ENCODE measurements at regions not wholly inside any gene's neighbourhood (a gene's known extent, or its start where the extent isn't known, plus 50 kb on each side); places are given as distances from the start of the nearest gene placed in this dataset.

DNA sequence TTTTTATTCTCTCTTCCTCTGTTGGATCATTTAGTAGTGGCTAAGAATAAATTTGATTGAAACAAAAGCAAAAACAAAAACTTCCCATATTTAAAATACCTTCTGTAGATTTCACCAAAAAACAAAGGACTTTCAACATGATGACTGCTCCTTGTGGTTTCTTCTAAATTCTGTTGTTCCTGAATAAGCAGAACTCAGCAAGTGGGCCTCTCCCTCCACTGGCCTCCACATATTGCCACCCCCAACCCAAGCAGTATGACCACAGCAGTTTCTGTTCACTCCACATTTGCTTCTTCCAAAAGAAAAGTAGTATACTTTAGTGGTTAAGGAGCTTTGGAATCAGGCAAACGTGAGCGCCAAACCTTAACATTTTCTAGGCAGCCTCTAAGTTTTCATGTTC is 114.7 kb downstream of the COX18 start:
- TF ChIP-seq, protein P1, sequence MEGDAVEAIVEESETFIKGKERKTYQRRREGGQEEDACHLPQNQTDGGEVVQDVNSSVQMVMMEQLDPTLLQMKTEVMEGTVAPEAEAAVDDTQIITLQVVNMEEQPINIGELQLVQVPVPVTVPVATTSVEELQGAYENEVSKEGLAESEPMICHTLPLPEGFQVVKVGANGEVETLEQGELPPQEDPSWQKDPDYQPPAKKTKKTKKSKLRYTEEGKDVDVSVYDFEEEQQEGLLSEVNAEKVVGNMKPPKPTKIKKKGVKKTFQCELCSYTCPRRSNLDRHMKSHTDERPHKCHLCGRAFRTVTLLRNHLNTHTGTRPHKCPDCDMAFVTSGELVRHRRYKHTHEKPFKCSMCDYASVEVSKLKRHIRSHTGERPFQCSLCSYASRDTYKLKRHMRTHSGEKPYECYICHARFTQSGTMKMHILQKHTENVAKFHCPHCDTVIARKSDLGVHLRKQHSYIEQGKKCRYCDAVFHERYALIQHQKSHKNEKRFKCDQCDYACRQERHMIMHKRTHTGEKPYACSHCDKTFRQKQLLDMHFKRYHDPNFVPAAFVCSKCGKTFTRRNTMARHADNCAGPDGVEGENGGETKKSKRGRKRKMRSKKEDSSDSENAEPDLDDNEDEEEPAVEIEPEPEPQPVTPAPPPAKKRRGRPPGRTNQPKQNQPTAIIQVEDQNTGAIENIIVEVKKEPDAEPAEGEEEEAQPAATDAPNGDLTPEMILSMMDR (IDR thresholded peaks at IDR 0.05), result no peak
- TF ChIP-seq POLR2AphosphoS5 (IDR thresholded peaks at IDR 0.05), result no peak

Measured in breast epithelium (tissue), 3 donors.